Thymus (tissue), 11 donors: ENCODE measurements at regions not wholly inside any gene's neighbourhood (a gene's known extent, or its start where the extent isn't known, plus 50 kb on each side); places are given as distances from the start of the nearest gene placed in this dataset.

ENCODE experiments used
- DNase-seq, 9 donors: peaks; one replicate each; pipeline ENCODE4 v3.0.0-alpha.2; 2013; ENCODE audit warnings: low spot score in 9 of 9, low read depth in 6 of 9, missing footprints in 1 of 9
- H3K27ac ChIP-seq, 2 donors: one replicate each; pipeline ENCODE4 v1.5.1; 2013; ENCODE audit warnings: control low read depth in 1 of 2, low read depth in 1 of 2, low read length in 1 of 2, mild to moderate bottlenecking in 1 of 2, moderate library complexity in 1 of 2
- H3K27me3 ChIP-seq, 2 donors: one replicate each; pipeline ENCODE4 v1.5.1; 2013; ENCODE audit warnings: low read length in 1 of 2; ENCODE audit not compliant: control insufficient read depth in 2 of 2, insufficient read depth in 1 of 2
- H3K36me3 ChIP-seq, 2 donors: one replicate each; pipeline ENCODE4 v1.5.1; 2013; ENCODE audit warnings: low read length in 1 of 2, mild to moderate bottlenecking in 1 of 2, moderate library complexity in 1 of 2; ENCODE audit not compliant: control insufficient read depth in 2 of 2, insufficient read depth in 2 of 2
- H3K4me1 ChIP-seq, 2 donors: one replicate each; pipeline ENCODE4 v1.5.1; 2013; ENCODE audit warnings: low read length in 2 of 2; ENCODE audit not compliant: control insufficient read depth in 2 of 2, insufficient read depth in 2 of 2
- H3K4me3 ChIP-seq, 2 donors: one replicate each; pipeline ENCODE4 v1.5.1; 2013; ENCODE audit warnings: low read length in 2 of 2, control low read depth in 1 of 2, mild to moderate bottlenecking in 1 of 2
- H3K9me3 ChIP-seq, 2 donors: one replicate each; pipeline ENCODE4 v1.5.1; 2013; ENCODE audit warnings: low read length in 1 of 2, mild to moderate bottlenecking in 1 of 2; ENCODE audit not compliant: control insufficient read depth in 2 of 2, insufficient read depth in 1 of 2
- WGBS: extraction: QIAGEN DNeasy Blood & Tissue Kit; methylation state at CpG from one replicate; pipeline ENCODE4 v1.1.7; 2013; 5-methylcytosine and 5-hydroxymethylcytosine counted together
- donor health status: healthy.

- 92% methylated on average over 1 of the region's 1 CpG for WGBS
- H3K36me3 ChIP-seq, result no peaks in the 10 kb centered on the region
- H3K27ac ChIP-seq, result no peak overlapping the region
- no peaks in the 10 kb centered on the region for H3K9me3 ChIP-seq
- DNase-seq, result no peak
- H3K4me1 ChIP-seq, result no peaks in the 10 kb centered on the region
- H3K4me3 ChIP-seq, result no peak overlapping the region
- H3K27me3 ChIP-seq, result no peaks in the 10 kb centered on the region
Observed at GRCh38 chr13:72113076-72113475, 246.1 kb upstream of the DACH1 start.

- no peaks in the 10 kb centered on the region for H3K4me1 ChIP-seq
- H3K9me3 ChIP-seq, result no peaks in the 10 kb centered on the region
- H3K4me3 ChIP-seq, result no peak overlapping the region
- no peak overlapping the region for H3K27ac ChIP-seq
- no peaks in the 10 kb centered on the region for H3K36me3 ChIP-seq
- H3K27me3 ChIP-seq, result no peaks in the 10 kb centered on the region
- 95% methylated on average over 2 of the region's 2 CpGs for WGBS
- DNase-seq, result no peak
Observed at GRCh38 chr13:72112216-72112615, 245.2 kb upstream of the DACH1 start.

GRCh38 chr13:72109863-72110262, 242.9 kb upstream of the DACH1 start:
- no peak overlapping the region for H3K27ac ChIP-seq
- no peaks in the 10 kb centered on the region for H3K36me3 ChIP-seq
- no peak for DNase-seq
- H3K27me3 ChIP-seq, result no peaks in the 10 kb centered on the region
- no peaks in the 10 kb centered on the region for H3K9me3 ChIP-seq
- no peak overlapping the region for H3K4me3 ChIP-seq
- H3K4me1 ChIP-seq, result no peaks in the 10 kb centered on the region
- WGBS, result 96% methylated on average over 4 of the region's 4 CpGs

- no peak overlapping the region for H3K27ac ChIP-seq
- H3K4me1 ChIP-seq, result no peaks in the 10 kb centered on the region
- no peaks in the 10 kb centered on the region for H3K36me3 ChIP-seq
- no peaks in the 10 kb centered on the region for H3K27me3 ChIP-seq
- DNase-seq, result no peak
- H3K9me3 ChIP-seq, result no peaks in the 10 kb centered on the region
- WGBS, result 83% methylated on average over 1 of the region's 1 CpG
- no peak overlapping the region for H3K4me3 ChIP-seq
Observed at GRCh38 chr13:72104656-72105180, 237.7 kb upstream of the DACH1 start.

GRCh38 chr13:72101768-72102400, 234.9 kb upstream of the DACH1 start:
- H3K36me3 ChIP-seq, result no peaks in the 10 kb centered on the region
- H3K27me3 ChIP-seq, result no peaks in the 10 kb centered on the region
- no peak for DNase-seq
- 94% methylated on average over 3 of the region's 3 CpGs for WGBS
- H3K4me3 ChIP-seq, result no peak overlapping the region
- H3K9me3 ChIP-seq, result no peaks in the 10 kb centered on the region
- no peak overlapping the region for H3K27ac ChIP-seq
- no peaks in the 10 kb centered on the region for H3K4me1 ChIP-seq

- H3K27me3 ChIP-seq, result no peaks in the 10 kb centered on the region
- no peak overlapping the region for H3K27ac ChIP-seq
- WGBS, result 48% methylated on average over 2 of the region's 2 CpGs
- no peaks in the 10 kb centered on the region for H3K4me1 ChIP-seq
- no peaks in the 10 kb centered on the region for H3K9me3 ChIP-seq
- no peaks in the 10 kb centered on the region for H3K36me3 ChIP-seq
- no peak overlapping the region for H3K4me3 ChIP-seq
- no peak for DNase-seq
Observed at GRCh38 chr13:72100339-72100738, 233.3 kb upstream of the DACH1 start.

- Histone ChIP-seq H3K4me1 (no peaks in the 10 kb centered on the region), H3K36me3 (no peaks in the 10 kb centered on the region), H3K9me3 (no peaks in the 10 kb centered on the region), H3K27me3 (no peaks in the 10 kb centered on the region), H3K27ac (no peak overlapping the region), H3K4me3 (no peak overlapping the region)
- DNase-seq, result no peak
Observed at GRCh38 chr13:72097568-72097967, 230.6 kb upstream of the DACH1 start.

GRCh38 chr13:72093262-72093661, 226.3 kb upstream of the DACH1 start:
- no peak for DNase-seq
- Histone ChIP-seq H3K27ac (no peak overlapping the region), H3K36me3 (no peaks in the 10 kb centered on the region), H3K4me3 (no peak overlapping the region), H3K4me1 (no peaks in the 10 kb centered on the region), H3K9me3 (no peaks in the 10 kb centered on the region), H3K27me3 (no peaks in the 10 kb centered on the region)
- WGBS, result 94% methylated on average over 2 of the region's 2 CpGs

GRCh38 chr13:72074663-72075062, 207.7 kb upstream of the DACH1 start:
- DNase-seq, result no peak
- Histone ChIP-seq H3K4me3 (no peak overlapping the region), H3K36me3 (no peaks in the 10 kb centered on the region), H3K9me3 (no peaks in the 10 kb centered on the region), H3K27me3 (no peaks in the 10 kb centered on the region), H3K4me1 (no peaks in the 10 kb centered on the region), H3K27ac (no peak overlapping the region)
- WGBS, result 94% methylated on average over 3 of the region's 3 CpGs
